NCI-H1105 (cell line): ENCODE measurements at regions not wholly inside any gene's neighbourhood (a gene's known extent, or its start where the extent isn't known, plus 50 kb on each side); places are given as distances from the start of the nearest gene placed in this dataset.

Experiments
- DNase-seq: peaks from one replicate; lab custom pipeline; 2025; lab: John Stamatoyannopoulos, UW

DNA sequence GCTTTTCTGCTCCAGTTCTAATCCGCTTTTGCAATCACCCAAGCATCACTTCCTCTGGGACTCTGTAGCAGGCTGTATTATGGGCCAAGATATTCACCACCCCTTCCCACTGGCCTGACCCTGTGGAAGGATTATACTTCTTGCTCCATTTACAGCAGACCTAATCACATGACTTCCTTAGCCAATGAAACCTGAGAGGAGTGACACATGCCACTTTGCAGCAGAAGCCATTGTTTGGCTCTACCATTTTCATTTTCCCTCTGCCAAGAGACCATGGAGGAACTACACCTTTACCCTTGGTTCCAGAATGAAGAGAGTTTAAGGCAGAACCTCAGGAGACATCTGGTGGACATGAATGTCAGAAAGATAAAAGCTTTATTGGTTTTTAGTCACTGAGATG, 134.9 kb upstream of the HSD17B12 start:
- DNase-seq = no peak

DNA sequence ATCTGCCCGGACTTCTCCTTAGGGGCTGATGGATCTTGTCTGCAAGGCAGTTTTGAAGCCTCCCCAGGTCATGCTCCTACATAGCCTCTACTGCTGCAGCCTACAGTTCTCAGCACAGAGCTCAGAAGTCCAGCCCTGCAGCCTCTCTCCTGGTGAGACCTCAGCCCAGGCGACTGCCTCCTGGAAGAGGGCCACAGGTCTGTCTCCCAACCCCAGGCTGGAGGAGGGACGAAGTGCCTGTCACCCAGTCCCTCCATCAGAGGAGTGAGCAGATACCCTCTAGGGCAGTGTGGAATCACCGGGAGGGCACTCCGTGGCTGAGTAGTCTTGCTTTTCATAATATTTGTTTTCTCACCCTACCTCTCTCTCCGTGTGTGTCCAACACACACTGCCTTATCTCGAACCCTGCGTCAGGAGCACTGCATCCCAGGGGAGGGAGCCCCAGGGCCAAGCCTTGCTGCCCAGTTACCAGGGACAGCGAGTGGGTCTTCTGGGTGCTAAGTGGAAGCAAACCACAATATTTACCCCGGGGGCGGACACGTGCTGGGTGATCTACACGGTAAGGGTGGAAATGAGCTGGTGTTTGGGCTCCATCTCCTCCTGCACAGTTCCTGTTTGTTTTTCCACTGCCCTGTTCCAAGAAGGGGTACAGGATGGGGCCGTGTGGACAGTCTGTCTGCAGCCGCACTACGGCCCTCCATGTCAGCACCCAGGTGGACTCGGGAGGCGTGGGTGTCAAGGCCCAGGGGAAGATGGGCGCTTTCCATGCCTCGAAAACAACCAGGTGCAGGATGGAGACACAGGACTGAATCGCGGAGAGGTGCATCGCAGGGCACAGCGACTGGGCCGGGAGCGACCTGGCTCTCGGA, 133.7 kb upstream of the HSD17B12 start:
- DNase-seq = no peak

DNA sequence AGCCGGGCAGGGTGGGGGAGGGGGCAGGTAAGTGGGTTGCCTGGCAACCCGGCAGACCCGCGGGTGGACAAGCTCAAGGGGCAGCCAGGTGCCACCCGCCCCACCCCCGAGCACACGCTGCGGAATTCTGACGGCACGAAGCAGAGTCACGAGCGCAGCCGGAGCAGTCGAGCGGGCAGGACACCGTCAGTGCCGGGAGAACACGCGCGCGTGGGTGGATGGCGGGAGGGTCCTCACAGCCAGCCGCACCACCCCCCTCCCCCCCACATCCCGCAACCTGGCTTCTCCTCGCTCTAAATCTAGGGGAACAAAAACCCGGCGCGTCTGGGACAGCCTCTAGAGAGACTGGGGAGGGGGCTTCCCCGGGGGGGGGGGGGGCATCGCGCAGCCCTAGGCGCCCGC, 133.1 kb upstream of the HSD17B12 start:
- peak; percentile 30 for DNase-seq

DNA sequence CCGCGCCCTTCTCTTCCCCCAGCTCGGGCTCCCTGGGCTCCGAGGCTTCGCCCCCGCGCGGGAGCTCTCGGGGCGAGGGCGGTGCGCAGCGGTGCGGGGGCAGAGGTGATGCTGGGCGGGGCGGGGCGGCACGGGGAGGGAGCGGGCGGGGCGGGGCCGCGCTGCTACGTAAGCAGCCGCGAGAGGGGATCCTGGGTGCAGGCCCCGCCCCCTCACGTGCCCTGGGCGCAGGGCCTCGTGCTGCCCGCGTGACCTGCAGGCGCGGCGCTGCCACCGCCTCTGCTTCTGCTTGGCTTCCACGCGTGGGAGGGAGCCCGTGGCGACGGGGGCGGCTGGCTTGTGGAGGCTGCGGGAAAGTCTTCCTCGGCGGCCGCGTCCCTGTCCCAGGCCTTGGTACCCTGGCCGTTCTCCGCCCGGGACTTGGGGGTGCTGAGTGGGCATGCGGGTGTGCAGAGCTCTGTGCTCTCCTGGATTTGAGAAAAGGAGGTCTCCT, 132.6 kb upstream of the HSD17B12 start:
- DNase-seq = peak; percentile 5

DNA sequence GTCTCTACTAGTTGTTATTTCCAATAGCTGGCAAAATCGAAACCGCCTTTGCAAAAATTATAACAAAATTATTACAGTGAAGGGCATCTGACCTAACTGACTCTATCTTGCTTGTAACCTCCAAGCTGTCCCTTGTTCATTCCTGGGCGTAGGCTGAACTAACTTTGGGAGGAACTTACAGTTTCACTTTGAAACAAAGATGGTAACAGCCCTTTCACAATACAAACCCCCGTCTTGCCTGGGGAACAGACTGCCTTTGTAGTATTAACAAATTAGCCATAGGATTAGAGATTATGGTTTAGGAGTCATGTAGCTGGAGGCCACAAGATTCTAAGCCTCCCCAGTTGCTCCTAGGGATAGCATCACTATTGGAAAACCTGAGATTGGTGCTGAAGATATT, 131.6 kb upstream of the HSD17B12 start:
- DNase-seq = no peak

DNA sequence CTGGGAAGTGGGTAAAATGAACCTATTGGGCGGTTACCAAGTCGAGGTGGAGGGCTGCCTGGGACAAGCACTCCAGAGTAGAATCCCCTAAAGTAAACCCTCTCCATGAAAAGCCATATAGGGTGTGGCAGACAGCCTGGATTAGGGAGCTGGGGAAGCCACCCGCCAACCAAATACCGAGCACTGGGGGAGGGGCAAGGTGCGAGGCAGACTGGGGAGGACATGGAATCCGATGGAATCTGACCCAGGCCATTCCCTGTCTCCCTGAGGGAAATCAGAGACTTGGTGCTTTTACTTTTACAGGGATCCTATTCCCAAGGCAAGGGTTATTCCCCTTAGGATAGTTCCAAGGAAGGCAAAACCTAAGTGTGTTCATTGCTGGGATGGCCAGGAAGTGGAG, 130.9 kb upstream of the HSD17B12 start:
- no peak for DNase-seq

DNA sequence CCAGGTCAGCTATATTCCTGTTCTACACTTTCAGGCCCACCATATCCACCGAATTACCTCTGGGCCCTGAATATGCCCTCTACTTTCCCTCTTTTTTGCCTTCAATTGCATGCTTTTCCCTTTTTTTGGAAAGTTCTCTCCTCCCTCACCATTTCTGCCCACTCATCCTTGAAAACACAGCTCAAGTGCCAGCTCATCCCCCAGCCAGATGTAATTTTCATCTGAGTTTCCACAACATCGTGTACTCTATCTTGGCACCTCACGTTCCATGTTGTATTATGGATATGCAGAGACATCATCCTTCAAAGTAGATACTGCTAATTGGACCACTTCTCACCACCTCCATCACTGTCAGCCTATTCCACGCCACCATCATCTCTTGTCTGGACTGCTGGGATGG, 129.8 kb upstream of the HSD17B12 start:
- no peak for DNase-seq

DNA sequence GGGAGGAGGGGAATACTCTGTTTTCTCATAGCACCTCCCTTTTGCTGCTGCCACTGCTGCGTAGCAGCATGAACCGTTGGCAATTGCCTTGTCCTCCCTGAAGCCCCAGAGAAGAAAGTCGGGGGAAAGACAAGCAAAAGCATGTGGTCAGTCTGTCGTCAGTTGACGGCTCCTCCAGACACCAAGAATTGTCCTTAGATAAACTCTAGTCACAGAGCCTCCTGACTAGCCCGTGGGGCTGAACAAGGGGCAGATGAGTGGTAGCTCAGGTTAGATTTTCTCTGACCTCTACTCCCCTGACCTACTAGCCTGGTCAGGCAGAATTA, 126.4 kb upstream of the HSD17B12 start:
- DNase-seq = no peak

DNA sequence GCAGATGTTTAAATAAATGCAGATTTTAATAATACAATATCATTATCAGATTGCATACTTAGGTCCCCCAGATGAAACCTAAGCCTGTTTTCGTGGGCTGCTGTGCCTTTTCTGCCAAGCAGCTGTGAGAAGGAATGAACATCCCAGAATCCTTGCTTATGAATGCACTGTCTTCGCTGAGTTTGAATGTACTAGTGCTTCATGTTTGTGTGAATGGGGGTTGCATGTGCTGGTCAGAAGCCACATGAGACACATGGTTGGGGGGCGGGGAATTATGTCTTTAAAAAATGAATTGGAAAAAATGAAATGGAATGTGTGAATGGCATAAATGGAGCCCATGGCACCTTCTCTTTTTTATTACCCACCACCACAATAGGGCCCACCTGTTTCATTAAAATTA, 125.4 kb upstream of the HSD17B12 start:
- DNase-seq = no peak

DNA sequence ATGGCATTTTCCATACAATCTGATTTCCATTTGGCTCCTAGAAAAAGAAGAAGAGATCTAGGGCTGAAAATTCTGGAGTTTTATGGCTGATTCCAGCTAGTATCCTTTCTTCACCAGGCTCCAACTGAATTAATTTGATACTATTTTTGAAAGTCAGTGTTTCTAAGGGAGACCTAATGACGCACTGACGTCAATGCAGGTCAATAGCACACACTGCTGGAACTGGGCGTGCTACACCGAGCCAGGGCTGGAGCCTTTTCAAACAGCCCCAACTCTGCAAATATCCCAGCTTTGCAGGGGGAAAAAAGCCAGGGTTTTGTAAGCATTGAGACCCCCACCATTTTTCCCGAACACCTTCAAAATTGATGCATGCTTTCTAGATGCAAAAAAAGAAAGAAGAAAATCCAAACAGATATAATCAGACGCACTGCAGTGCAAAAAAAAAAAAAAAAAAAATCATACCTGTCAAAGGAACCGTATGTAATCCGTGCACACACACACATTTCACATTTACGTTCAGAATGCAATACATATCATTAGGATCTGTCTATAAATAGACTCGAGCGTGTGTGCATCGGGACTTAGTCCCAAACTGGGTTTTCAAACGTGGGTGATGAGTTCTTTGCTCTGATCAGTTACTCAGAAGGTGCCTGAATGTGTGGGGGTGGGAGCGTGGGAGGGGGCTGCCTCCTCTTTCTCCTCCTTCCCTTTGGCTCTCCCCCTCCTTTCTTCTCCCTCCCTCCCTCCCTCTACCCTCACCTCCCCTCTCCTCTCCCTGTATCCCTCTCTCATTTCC, 124.5 kb upstream of the HSD17B12 start:
- DNase-seq = no peak

DNA sequence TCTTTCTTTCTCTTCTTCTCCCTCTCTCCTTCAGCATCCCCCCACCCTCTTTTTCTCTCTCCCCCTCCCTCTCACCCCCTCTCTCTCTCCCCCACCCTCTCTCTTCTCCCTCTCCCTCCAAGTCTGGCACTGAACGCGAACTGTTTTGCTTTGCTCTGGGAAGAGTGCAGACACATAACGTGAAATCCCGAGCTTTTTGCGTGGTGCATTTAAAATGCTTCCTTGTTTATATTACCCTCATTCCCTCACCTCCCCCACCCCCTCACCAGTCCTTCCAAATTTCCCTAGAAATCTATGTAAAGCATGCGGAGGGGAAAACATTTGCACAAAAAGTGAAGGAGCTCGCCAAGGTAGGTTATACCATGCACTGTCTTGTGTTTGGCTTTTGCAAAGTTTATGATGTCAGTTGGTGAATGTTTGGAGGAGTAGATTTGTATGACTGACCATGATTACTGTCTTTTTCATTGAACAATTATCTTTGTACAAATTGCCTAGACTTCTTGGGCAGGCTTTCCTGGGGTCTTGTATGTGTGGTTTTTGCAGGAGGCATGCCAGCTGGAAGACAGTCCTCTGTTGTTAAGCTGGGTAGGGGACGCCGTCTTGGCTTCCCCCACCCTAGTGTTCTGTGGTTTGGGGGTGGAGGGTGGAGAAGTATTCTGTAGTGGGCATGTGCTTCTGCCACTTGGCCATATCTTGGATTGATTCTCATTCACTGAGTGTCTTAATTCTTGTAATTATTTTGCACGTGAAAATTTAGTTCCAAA, 123.7 kb upstream of the HSD17B12 start:
- DNase-seq = no peak

DNA sequence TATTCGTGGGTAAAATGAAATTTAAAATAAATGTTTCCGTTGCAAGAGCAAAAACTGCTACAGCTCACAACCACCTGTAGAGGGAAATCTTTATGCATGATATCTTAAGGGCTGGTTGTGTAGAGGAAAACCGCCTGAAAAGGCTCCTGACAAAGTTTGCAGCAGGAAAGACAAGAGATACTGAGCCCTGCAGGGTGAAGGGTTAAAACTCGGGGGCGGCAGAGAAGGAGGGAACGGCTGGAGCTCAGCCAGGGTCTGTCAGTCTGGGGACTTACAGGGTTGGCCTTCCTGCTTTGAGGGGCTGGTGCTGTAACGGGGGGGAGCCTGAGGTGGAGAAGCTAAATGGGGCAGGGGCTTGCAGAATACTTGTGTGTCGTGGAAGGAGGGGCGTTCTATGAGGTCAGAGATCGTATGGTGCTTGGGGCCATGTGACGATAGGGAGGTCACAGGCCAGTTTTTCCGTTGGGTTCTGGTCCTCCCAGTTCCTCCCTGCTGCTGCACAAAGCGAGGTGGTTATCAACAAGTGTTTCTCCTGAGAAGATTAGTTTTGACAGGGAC, 122.9 kb upstream of the HSD17B12 start:
- no peak for DNase-seq

DNA sequence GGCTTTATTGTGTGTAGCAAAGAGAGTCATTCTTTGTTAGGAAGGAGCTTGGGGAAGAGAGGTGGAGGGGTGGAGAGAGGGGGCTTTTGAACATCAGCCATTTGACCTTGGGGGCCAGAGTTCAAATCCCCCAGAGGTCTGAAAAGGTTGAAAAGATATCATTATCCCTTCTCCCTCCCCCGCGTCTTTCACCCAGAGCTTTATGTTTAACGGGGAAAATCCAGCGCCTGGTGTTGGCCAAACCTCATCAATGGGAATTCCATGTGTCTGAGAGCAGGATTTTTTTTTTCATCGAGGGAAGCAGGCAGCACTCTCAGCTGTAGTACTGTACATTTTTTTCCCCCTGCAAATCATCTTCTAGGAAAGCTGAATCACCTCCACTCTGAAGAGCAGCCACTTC, 122.4 kb upstream of the HSD17B12 start:
- no peak for DNase-seq

DNA sequence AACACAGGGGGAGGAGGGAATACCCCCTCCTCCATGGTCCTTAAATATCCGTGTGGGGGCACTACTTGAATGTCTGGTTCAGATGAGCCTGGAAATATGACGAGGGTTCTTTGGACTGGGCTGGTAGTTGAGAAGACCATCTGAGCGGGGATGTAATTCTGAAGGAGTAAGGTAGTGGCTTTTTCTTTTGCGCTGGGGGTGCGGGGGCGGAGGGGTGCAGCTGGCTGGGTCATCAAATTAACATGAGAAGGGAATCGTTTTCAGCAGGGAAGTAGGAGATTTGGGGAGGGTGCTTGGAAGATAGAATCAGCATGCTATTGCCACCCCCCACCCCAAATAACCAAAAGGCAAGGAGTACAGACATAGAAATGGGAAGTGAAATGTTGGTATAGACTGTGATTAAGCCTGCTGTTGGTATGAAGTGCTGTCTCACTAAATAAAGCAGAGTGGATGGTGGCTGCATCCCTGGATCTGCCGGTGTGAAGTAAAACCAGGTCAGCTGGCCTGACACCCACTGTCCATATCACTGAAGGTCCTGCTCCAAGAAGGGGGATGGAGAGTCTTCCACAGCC, 121.9 kb upstream of the HSD17B12 start:
- no peak for DNase-seq

DNA sequence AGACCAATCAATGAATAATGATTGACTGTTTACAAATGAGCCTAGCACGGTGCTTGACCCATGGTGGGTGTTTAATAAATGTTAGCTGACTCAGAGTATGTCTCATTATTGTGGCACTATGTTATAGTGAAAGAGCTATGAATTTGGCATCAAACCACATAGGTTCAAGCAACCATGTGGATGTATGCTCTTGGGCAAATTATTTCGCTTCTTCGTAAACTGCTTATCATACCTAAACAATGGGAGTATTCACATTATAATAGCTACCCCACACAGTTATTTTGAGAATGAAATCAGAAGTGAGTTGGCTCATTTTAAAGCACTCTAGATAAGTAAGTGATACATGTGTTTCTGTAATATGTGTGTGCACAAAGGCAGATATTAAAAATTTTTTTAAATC, 118.7 kb upstream of the HSD17B12 start:
- no peak for DNase-seq

DNA sequence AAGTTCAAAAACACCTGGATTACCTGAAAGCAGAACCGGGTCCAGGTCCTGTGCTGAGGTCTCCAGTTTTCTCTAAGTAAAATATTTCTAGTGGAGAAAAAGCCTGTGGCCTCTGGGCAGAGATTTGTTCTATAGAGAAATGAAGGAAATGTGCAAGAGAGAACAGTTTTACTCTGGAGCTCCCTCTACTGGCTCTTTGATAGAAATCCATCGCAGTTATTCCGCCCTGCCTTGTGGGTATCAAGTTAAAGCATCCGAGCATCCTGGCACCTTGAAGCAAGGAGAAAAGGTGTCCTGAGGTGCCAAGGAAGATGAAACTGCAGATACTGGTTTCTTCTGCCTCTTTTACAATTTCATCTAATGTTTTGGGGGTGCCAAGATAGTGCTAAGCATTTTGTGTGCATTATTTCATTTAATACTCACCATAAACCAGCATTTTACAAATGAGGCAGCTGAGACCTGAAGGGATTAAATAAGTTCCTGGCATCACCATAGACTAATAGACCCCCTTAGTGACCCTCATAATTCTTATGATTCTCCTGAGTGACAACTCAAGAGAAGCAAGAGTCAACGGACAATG, 113.1 kb upstream of the HSD17B12 start:
- DNase-seq = peak; percentile 23

DNA sequence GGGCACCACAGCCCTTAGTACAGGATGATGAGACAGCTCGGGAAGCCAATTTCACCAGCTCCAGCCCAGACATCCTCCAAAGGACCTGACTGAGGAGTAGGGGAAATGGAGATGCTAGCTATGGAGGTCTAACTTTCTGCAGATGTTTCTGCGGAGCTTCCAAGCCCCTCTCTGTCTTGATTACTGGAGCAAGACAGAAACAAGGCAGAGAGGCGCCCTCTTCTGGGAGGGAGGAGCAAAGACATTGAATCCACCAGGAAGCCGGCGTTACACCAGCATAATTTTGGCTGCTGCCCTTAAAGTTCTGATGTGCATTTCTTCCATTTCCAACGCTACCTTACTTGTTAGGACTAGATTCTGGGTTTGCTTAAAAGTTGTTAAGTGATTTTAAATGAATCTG, 107.3 kb upstream of the HSD17B12 start:
- peak; percentile 14 for DNase-seq

DNA sequence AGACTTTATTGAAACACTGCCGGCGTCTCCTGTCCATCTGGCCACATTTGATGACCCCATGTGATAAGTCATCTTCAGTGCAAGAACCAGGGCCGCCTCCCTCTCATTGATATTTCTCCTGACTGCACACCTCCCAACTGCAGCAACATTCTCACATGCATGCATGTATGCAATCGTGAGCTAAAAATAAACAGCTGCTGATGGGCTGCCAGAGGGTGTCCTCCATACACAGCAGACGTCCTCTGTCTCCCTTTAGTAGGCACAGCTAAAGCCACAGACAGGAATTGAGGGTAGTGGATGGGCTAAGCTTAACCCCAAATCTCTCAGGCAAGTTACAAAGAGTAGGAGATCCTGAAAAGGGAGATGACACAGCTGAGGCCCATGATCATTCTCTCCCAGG, 106.7 kb upstream of the HSD17B12 start:
- DNase-seq = no peak

DNA sequence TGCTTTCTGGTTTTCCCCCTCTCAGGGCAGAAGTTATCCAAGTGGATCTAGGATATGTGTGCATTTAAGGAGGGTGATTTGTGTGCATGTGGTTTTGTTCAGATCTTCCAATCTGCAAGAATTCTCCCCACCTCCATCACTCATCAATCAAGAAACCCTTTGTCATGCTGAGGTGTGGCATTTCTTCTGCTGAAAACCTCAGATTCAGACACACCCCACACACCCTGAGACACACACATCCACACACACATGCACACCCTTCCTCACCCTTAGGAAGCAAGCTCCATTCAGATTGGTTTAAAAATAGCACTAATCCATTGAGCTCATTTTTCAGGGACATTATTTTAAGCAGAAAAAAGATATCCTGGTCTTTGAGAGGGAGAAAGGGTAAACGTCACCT, 106.1 kb upstream of the HSD17B12 start:
- no peak for DNase-seq

DNA sequence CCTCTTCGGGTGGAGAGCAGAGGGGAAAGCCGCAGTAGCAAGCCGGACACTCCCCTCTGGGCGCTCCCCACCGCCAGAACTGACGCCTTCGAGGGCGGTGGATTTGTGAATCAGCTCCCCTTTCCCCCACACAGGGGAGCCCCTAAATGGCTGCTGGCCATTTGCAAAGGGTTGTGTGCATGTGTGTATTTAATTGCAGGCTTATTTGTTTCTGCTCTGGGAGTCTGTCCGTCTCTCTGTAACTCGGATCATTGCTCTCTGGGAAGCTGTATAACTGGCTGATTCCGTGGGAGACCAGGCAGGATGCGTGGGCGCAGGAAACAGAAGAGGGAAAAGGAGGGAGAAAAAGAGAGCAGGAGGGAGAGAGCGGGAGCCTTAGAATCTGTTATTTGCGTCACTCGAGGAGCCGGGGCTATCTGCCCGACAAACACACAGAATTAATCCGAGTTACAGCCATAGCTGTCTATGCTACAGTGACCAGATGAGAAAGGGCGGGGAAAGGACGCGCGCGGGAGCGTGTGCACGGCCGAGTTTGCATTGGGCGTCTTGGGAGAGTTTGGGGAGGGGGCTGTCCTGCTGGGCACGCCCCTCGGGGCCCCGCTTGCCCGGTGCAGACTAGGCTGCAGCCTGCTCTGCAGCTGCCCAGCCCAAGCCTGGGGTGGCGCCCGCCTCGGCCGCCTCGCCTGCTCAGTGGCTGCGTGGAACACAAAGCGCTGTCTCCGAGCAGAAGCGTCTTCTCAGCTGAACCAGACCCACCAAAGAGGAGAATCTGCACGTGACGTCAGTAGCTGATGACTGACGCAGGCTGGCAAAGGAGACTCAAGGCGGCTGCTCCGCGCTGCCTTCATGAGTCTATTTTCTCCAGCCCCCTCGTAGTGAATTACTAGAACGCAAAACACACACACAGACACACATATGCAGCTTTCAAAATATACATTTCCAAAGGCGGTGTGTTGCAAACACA, 105.3 kb upstream of the HSD17B12 start:
- DNase-seq = peak; percentile 49
